OCI-LY7 (cell line): ENCODE measurements at regions not wholly inside any gene's neighbourhood (a gene's known extent, or its start where the extent isn't known, plus 50 kb on each side); places are given as distances from the start of the nearest gene placed in this dataset.

Source experiments
- EZH2phosphoT487 ChIP-seq: fragments of 200-600 bp; sonication (generic); IDR thresholded peaks from 2 replicates; pipeline ENCODE4 v1.6.1; 2018; ENCODE audit warnings: low read depth, borderline replicate concordance, mild to moderate bottlenecking, mixed run types, antibody characterized with exemption, low read length, moderate library complexity, mixed read lengths
- TF ChIP-seq, protein P1 (sequence below): fragments of 200-600 bp; sonication (generic); conservative IDR thresholded peaks from 2 replicates; pipeline ENCODE4 v1.5.1; 2014; ENCODE audit warnings: mild to moderate bottlenecking, antibody characterized with exemption, low read length, moderate library complexity, mixed read lengths

GRCh38 chr14:94679937-94680861 is 68.0 kb downstream of the SERPINA3 start:
- TF ChIP-seq, protein P1, sequence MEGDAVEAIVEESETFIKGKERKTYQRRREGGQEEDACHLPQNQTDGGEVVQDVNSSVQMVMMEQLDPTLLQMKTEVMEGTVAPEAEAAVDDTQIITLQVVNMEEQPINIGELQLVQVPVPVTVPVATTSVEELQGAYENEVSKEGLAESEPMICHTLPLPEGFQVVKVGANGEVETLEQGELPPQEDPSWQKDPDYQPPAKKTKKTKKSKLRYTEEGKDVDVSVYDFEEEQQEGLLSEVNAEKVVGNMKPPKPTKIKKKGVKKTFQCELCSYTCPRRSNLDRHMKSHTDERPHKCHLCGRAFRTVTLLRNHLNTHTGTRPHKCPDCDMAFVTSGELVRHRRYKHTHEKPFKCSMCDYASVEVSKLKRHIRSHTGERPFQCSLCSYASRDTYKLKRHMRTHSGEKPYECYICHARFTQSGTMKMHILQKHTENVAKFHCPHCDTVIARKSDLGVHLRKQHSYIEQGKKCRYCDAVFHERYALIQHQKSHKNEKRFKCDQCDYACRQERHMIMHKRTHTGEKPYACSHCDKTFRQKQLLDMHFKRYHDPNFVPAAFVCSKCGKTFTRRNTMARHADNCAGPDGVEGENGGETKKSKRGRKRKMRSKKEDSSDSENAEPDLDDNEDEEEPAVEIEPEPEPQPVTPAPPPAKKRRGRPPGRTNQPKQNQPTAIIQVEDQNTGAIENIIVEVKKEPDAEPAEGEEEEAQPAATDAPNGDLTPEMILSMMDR: no peak
- TF ChIP-seq EZH2phosphoT487: no peak
